BE2C (cell line): ENCODE measurements at regions not wholly inside any gene's neighbourhood (a gene's known extent, or its start where the extent isn't known, plus 50 kb on each side); places are given as distances from the start of the nearest gene placed in this dataset.

Experiments
- DNase-seq: peaks from one replicate; pipeline ENCODE4 v3.0.0-alpha.2; 2020
- H3K27me3 ChIP-seq: fragments of 250-450 bp; sonication (Bioruptor Pico); 2 replicates; pipeline ENCODE4 v1.5.1; 2020; ENCODE audit warnings: mild to moderate bottlenecking
- H3K36me3 ChIP-seq: fragments of 250-450 bp; sonication (Bioruptor Pico); 2 replicates; pipeline ENCODE4 v1.5.1; 2020; ENCODE audit warnings: mild to moderate bottlenecking
- H3K4me1 ChIP-seq: fragments of 250-450 bp; sonication (Bioruptor Pico); 2 replicates; pipeline ENCODE4 v1.5.1; 2020
- H3K4me3 ChIP-seq: 2 replicates; pipeline ENCODE4 v1.5.1; 2011; ENCODE audit warnings: low read depth, low read length
- H3K9me3 ChIP-seq: fragments of 250-450 bp; sonication (Bioruptor Pico); 2 replicates; pipeline ENCODE4 v1.5.1; 2020
- CTCF ChIP-seq: IDR thresholded peaks from 2 replicates; pipeline ENCODE4 v1.5.1; 2012; ENCODE audit warnings: mild to moderate bottlenecking, low read depth, low read length

- no peak for DNase-seq
- no peak for TF ChIP-seq CTCF
- Histone ChIP-seq H3K9me3 (no peaks in the 10 kb centered on the region), H3K36me3 (no peaks in the 10 kb centered on the region), H3K4me1 (no peaks in the 10 kb centered on the region), H3K27me3 (no peaks in the 10 kb centered on the region), H3K4me3 (no peak overlapping the region)
Observed at GRCh38 chr1:104073463-104073902, 323.8 kb downstream of the AMY1C start.

GRCh38 chr1:104082221-104082620 is 332.5 kb downstream of the AMY1C start:
- no peaks in the 10 kb centered on the region for H3K36me3 ChIP-seq
- H3K4me1 ChIP-seq = no peaks in the 10 kb centered on the region
- DNase-seq = no peak
- no peaks in the 10 kb centered on the region for H3K9me3 ChIP-seq
- H3K27me3 ChIP-seq = no peaks in the 10 kb centered on the region
- H3K4me3 ChIP-seq = no peak overlapping the region
- TF ChIP-seq CTCF = no peak

- Histone ChIP-seq H3K4me3 (no peak overlapping the region), H3K4me1 (no peaks in the 10 kb centered on the region), H3K27me3 (no peaks in the 10 kb centered on the region), H3K36me3 (no peaks in the 10 kb centered on the region), H3K9me3 (no peaks in the 10 kb centered on the region)
- TF ChIP-seq CTCF = no peak
- no peak for DNase-seq
Observed at GRCh38 chr1:104084380-104084779, 334.7 kb downstream of the AMY1C start.

- H3K27me3 ChIP-seq = no peaks in the 10 kb centered on the region
- H3K4me3 ChIP-seq = no peak overlapping the region
- DNase-seq = no peak
- no peaks in the 10 kb centered on the region for H3K9me3 ChIP-seq
- TF ChIP-seq CTCF = no peak
- no peaks in the 10 kb centered on the region for H3K36me3 ChIP-seq
- no peaks in the 10 kb centered on the region for H3K4me1 ChIP-seq
Observed at GRCh38 chr1:104092698-104093097, 343.0 kb downstream of the AMY1C start.

- TF ChIP-seq CTCF = no peak
- DNase-seq = no peak
- H3K4me3 ChIP-seq = no peak overlapping the region
- no peaks in the 10 kb centered on the region for H3K4me1 ChIP-seq
- no peaks in the 10 kb centered on the region for H3K9me3 ChIP-seq
- no peaks in the 10 kb centered on the region for H3K36me3 ChIP-seq
- no peaks in the 10 kb centered on the region for H3K27me3 ChIP-seq
Observed at GRCh38 chr1:104098837-104099236, 349.1 kb downstream of the AMY1C start.

- no peaks in the 10 kb centered on the region for H3K9me3 ChIP-seq
- H3K4me3 ChIP-seq = no peak overlapping the region
- no peaks in the 10 kb centered on the region for H3K27me3 ChIP-seq
- TF ChIP-seq CTCF = no peak
- DNase-seq = no peak
- no peaks in the 10 kb centered on the region for H3K4me1 ChIP-seq
- no peaks in the 10 kb centered on the region for H3K36me3 ChIP-seq
Observed at GRCh38 chr1:104100115-104100514, 350.4 kb downstream of the AMY1C start.
